ENCODE measurements at regions not wholly inside any gene's neighbourhood (a gene's known extent, or its start where the extent isn't known, plus 50 kb on each side); places are given as distances from the start of the nearest gene placed in this dataset.

DNA sequence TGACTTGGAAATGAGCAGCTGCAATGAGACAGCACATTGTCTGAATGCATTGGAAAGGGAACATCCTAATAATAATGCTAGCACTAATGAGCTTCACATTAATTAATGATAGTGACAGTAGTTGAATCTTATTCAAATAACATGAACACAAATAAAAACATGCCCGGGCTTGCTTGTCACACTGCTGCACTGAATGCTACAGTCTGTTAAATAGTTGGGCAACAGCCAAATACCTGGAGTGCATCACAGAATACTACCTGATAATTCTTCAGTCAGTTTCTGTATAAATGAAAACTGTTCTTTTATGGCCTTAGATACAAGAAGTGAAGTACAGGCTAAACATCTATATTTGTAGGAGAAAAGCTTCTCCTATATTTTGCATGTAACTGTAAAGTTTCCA, 458.7 kb downstream of the RNF144B start:
- H3K27me3 ChIP-seq (ENCODE audit: low read length): 0 out of 2 replicates have a peak, but pooled peaks cover 4% of the 10 kb centered on the region
- H3K36me3 ChIP-seq (ENCODE audit: low read length): no peaks in the 10 kb centered on the region
- no peaks in the 10 kb centered on the region for H3K9me2 ChIP-seq (replicated peaks; ENCODE audit: insufficient read depth, low read length)
- no peaks in the 10 kb centered on the region for H3K79me2 ChIP-seq (ENCODE audit: insufficient read depth, low read length)
- H3F3A ChIP-seq (ENCODE audit: insufficient read depth): no peaks in the 10 kb centered on the region
- TF ChIP-seq, protein P1, sequence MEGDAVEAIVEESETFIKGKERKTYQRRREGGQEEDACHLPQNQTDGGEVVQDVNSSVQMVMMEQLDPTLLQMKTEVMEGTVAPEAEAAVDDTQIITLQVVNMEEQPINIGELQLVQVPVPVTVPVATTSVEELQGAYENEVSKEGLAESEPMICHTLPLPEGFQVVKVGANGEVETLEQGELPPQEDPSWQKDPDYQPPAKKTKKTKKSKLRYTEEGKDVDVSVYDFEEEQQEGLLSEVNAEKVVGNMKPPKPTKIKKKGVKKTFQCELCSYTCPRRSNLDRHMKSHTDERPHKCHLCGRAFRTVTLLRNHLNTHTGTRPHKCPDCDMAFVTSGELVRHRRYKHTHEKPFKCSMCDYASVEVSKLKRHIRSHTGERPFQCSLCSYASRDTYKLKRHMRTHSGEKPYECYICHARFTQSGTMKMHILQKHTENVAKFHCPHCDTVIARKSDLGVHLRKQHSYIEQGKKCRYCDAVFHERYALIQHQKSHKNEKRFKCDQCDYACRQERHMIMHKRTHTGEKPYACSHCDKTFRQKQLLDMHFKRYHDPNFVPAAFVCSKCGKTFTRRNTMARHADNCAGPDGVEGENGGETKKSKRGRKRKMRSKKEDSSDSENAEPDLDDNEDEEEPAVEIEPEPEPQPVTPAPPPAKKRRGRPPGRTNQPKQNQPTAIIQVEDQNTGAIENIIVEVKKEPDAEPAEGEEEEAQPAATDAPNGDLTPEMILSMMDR (IDR thresholded peaks at IDR 0.05; ENCODE audit: insufficient read depth, low read length, poor library complexity, severe bottlenecking): no peak
- TF ChIP-seq EZH2phosphoT487 (conservative IDR thresholded peaks at IDR 0.05; ENCODE audit: low read length): no peak
- H3K27ac ChIP-seq (ENCODE audit: low read depth, low read length): no peak overlapping the region
- no peak overlapping the region for H3K4me3 ChIP-seq (ENCODE audit: insufficient read depth, low read length, poor library complexity, severe bottlenecking)
- H3K9me3 ChIP-seq (ENCODE audit: insufficient read depth, low read length): no peaks in the 10 kb centered on the region
- H2AFZ ChIP-seq (ENCODE audit: low read depth, low read length, severe bottlenecking): no peak overlapping the region
- H3K9ac ChIP-seq (ENCODE audit: low read length): no peak overlapping the region
- H4K20me1 ChIP-seq (ENCODE audit: low read depth, low read length): no peaks in the 10 kb centered on the region
- H3K4me2 ChIP-seq (ENCODE audit: low read depth, low read length, poor library complexity, severe bottlenecking): no peak overlapping the region

DNA sequence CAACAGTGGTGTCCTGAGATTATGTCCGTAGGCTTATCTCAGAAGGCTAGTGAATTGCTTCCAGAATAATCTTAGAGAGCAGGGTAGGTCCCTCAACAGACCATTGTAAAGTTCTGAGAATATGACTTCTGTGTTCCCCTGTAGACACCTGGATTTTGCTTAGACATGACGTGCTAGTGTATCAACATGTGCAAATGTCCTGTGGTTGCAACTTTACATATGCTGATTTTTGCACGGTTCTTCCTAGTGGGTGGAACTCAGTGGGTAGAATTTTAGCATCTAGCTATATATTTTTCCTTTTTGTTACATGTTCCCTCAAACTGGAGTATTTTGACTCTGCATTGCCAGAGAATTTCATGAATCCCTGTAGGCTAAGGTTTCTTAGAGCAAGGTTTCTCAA, 459.2 kb downstream of the RNF144B start:
- H2AFZ ChIP-seq (ENCODE audit: low read depth, low read length, severe bottlenecking): no peak overlapping the region
- no peak overlapping the region for H3K9ac ChIP-seq (ENCODE audit: low read length)
- H3F3A ChIP-seq (ENCODE audit: insufficient read depth): no peaks in the 10 kb centered on the region
- no peaks in the 10 kb centered on the region for H3K36me3 ChIP-seq (ENCODE audit: low read length)
- H3K27ac ChIP-seq (ENCODE audit: low read depth, low read length): no peak overlapping the region
- H3K79me2 ChIP-seq (ENCODE audit: insufficient read depth, low read length): no peaks in the 10 kb centered on the region
- H3K9me2 ChIP-seq (replicated peaks; ENCODE audit: insufficient read depth, low read length): no peaks in the 10 kb centered on the region
- no peak overlapping the region for H3K4me3 ChIP-seq (ENCODE audit: insufficient read depth, low read length, poor library complexity, severe bottlenecking)
- no peaks in the 10 kb centered on the region for H4K20me1 ChIP-seq (ENCODE audit: low read depth, low read length)
- 0 out of 2 replicates have a peak, but pooled peaks cover 4% of the 10 kb centered on the region for H3K27me3 ChIP-seq (ENCODE audit: low read length)
- H3K9me3 ChIP-seq (ENCODE audit: insufficient read depth, low read length): no peaks in the 10 kb centered on the region
- H3K4me2 ChIP-seq (ENCODE audit: low read depth, low read length, poor library complexity, severe bottlenecking): no peak overlapping the region
- no peak for TF ChIP-seq EZH2phosphoT487 (conservative IDR thresholded peaks at IDR 0.05; ENCODE audit: low read length)
- TF ChIP-seq, protein P1 (IDR thresholded peaks at IDR 0.05; ENCODE audit: insufficient read depth, low read length, poor library complexity, severe bottlenecking): no peak

DNA sequence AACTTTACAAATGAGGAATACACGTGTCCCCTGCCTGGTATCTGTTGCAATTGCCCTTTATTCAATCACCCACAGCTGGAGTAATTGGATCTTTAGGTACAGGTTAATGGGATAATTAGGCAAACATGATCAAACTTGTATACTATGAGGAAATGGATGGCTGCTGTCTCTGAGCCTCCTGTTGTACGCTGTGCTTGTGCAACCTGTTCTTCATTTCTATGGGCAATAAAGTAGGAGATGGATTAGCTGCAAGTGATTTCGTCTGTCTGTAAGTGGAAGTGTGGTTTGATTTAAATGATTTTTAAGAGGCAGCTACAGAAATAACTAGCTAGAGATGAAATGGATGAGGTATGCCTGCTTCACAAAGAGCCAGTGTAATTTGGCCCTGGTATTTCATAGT, 474.1 kb downstream of the RNF144B start:
- H2AFZ ChIP-seq (ENCODE audit: low read depth, low read length, severe bottlenecking): no peak overlapping the region
- H3K27ac ChIP-seq (ENCODE audit: low read depth, low read length): no peak overlapping the region
- H3K4me3 ChIP-seq (ENCODE audit: insufficient read depth, low read length, poor library complexity, severe bottlenecking): no peak overlapping the region
- H3K79me2 ChIP-seq (ENCODE audit: insufficient read depth, low read length): no peaks in the 10 kb centered on the region
- no peaks in the 10 kb centered on the region for H3K27me3 ChIP-seq (ENCODE audit: low read length)
- no peaks in the 10 kb centered on the region for H3K9me2 ChIP-seq (replicated peaks; ENCODE audit: insufficient read depth, low read length)
- no peaks in the 10 kb centered on the region for H3K36me3 ChIP-seq (ENCODE audit: low read length)
- no peaks in the 10 kb centered on the region for H3F3A ChIP-seq (ENCODE audit: insufficient read depth)
- H3K9me3 ChIP-seq (ENCODE audit: insufficient read depth, low read length): no peaks in the 10 kb centered on the region
- H3K9ac ChIP-seq (ENCODE audit: low read length): no peak overlapping the region
- TF ChIP-seq, protein P1 (IDR thresholded peaks at IDR 0.05; ENCODE audit: insufficient read depth, low read length, poor library complexity, severe bottlenecking): no peak
- TF ChIP-seq EZH2phosphoT487 (conservative IDR thresholded peaks at IDR 0.05; ENCODE audit: low read length): no peak
- H3K4me2 ChIP-seq (ENCODE audit: low read depth, low read length, poor library complexity, severe bottlenecking): no peak overlapping the region
- no peaks in the 10 kb centered on the region for H4K20me1 ChIP-seq (ENCODE audit: low read depth, low read length)
